SU-DHL-6 (cell line): ENCODE measurements at regions not wholly inside any gene's neighbourhood (a gene's known extent, or its start where the extent isn't known, plus 50 kb on each side); places are given as distances from the start of the nearest gene placed in this dataset.

ENCODE experiments used
- EZH2phosphoT487 ChIP-seq: fragments of 200-600 bp; sonication (generic), shearing (Covaris generic); conservative IDR thresholded peaks from 2 replicates; pipeline ENCODE4 v1.6.1; 2018; ENCODE audit warnings: mild to moderate bottlenecking, antibody characterized with exemption, low read length, moderate library complexity, mixed read lengths
- TF ChIP-seq, protein P1 (sequence below): fragments of 200-600 bp; sonication (generic); IDR thresholded peaks from one replicate; pipeline ENCODE4 v1.5.1; 2017; ENCODE audit warnings: antibody characterized with exemption, mild to moderate bottlenecking, low read length, moderate library complexity; ENCODE audit not compliant: insufficient read depth, poor library complexity, severe bottlenecking

DNA sequence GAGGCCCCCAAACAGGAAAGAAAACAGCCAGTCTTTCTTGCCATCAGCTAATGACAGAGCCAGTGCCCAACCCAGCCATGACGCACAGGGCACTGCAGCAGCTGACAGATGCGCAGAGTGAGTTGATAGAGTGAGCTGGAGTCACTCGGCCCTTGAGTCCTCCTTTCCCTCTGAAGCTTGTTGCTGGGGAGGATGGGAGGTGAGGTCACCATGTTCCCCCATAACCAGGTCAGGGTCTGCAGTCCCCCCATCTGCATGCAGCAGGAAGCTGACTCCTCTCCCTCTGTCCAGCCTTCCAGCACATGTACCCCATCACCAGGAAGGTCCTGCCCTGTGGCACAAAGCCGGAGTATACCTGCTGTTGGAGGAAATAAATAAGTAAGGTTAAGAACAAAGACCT lies 174.6 kb downstream of the ABHD5 start:
- TF ChIP-seq, protein P1, sequence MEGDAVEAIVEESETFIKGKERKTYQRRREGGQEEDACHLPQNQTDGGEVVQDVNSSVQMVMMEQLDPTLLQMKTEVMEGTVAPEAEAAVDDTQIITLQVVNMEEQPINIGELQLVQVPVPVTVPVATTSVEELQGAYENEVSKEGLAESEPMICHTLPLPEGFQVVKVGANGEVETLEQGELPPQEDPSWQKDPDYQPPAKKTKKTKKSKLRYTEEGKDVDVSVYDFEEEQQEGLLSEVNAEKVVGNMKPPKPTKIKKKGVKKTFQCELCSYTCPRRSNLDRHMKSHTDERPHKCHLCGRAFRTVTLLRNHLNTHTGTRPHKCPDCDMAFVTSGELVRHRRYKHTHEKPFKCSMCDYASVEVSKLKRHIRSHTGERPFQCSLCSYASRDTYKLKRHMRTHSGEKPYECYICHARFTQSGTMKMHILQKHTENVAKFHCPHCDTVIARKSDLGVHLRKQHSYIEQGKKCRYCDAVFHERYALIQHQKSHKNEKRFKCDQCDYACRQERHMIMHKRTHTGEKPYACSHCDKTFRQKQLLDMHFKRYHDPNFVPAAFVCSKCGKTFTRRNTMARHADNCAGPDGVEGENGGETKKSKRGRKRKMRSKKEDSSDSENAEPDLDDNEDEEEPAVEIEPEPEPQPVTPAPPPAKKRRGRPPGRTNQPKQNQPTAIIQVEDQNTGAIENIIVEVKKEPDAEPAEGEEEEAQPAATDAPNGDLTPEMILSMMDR: no peak
- TF ChIP-seq EZH2phosphoT487: no peak
